ENCODE measurements at regions not wholly inside any gene's neighbourhood (a gene's known extent, or its start where the extent isn't known, plus 50 kb on each side); places are given as distances from the start of the nearest gene placed in this dataset.

DNA sequence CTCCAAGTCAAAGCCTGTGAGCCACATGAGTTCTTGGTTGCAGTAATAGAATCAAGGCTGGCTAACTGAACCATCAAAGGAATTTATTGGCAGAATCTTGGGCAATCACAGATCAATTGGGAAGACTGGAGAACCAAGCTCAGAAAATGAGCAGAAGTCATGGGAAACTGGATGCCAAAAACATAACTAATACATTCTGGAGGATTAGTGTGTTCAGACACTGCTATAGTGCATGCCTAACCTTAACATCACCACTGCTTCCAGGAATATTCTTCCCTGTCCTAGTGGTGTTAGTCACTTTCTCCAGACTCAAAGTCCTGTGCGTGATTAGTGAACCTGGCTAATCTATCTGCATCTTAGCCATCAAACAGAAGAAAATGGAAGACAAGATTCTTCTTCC lies 843.7 kb downstream of the EFNA5 start:
- DNase-seq: no peak
- H3K4me3 Mint-ChIP-seq: no peak overlapping the region
- no peak overlapping the region for H2BK120ac ChIP-seq (ENCODE audit: low read depth, low read length, poor library complexity, severe bottlenecking)
- no peaks in the 10 kb centered on the region for H3K36me3 Mint-ChIP-seq (ENCODE audit: insufficient read depth in 1 of 3, low read depth in 3 of 3)
- H3K27me3 Mint-ChIP-seq (ENCODE audit: low read depth): no peaks in the 10 kb centered on the region
- H3K4me2 ChIP-seq (ENCODE audit: insufficient read depth, insufficient read length, low read length): no peak overlapping the region
- H4K5ac ChIP-seq (ENCODE audit: insufficient read length, low read depth, low read length): no peak overlapping the region
- no CpG with 5 or more reads among the region's 1 CpG for WGBS (ENCODE audit: extremely low coverage, insufficient read length, low lambda C conversion rate)
- H3K23ac ChIP-seq (ENCODE audit: insufficient read length, low read depth, low read length): no peak overlapping the region
- H3K27me3 ChIP-seq (ENCODE audit: insufficient read depth, low read length): no peaks in the 10 kb centered on the region
- no peak overlapping the region for H3K27ac Mint-ChIP-seq
- H2BK5ac ChIP-seq (ENCODE audit: insufficient read length, low read length): no peak overlapping the region
- H2AK5ac ChIP-seq (ENCODE audit: insufficient read length, low read length): no peak overlapping the region
- no peaks in the 10 kb centered on the region; a peak in 2 of 5 replicates for H3K9me3 Mint-ChIP-seq
- H3K18ac ChIP-seq (ENCODE audit: insufficient read length, low read depth, low read length): no peak overlapping the region
- H3T11ph ChIP-seq (ENCODE audit: low read length): no peak overlapping the region
- no peak overlapping the region for H3K9ac ChIP-seq (ENCODE audit: extremely low read depth, insufficient read length, low read length)
- TF ChIP-seq, protein P1, sequence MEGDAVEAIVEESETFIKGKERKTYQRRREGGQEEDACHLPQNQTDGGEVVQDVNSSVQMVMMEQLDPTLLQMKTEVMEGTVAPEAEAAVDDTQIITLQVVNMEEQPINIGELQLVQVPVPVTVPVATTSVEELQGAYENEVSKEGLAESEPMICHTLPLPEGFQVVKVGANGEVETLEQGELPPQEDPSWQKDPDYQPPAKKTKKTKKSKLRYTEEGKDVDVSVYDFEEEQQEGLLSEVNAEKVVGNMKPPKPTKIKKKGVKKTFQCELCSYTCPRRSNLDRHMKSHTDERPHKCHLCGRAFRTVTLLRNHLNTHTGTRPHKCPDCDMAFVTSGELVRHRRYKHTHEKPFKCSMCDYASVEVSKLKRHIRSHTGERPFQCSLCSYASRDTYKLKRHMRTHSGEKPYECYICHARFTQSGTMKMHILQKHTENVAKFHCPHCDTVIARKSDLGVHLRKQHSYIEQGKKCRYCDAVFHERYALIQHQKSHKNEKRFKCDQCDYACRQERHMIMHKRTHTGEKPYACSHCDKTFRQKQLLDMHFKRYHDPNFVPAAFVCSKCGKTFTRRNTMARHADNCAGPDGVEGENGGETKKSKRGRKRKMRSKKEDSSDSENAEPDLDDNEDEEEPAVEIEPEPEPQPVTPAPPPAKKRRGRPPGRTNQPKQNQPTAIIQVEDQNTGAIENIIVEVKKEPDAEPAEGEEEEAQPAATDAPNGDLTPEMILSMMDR (conservative IDR thresholded peaks at IDR 0.05): no peak
- H3K14ac ChIP-seq (ENCODE audit: insufficient read depth, low read length): no peak overlapping the region
- H4K8ac ChIP-seq (replicated peaks; ENCODE audit: insufficient read length, low read depth, low read length): no peak overlapping the region
- H3K4me1 Mint-ChIP-seq: no peaks in the 10 kb centered on the region
- no peaks in the 10 kb centered on the region for H3K79me2 ChIP-seq (ENCODE audit: insufficient read depth, low read length)
- no peak overlapping the region for H2BK15ac ChIP-seq (ENCODE audit: low read depth, low read length)
- no peak overlapping the region for H3K4ac ChIP-seq (ENCODE audit: low read depth, low read length)
- no peak overlapping the region for H2AFZ ChIP-seq (ENCODE audit: low read length)
- no peak overlapping the region for H3K27ac ChIP-seq (ENCODE audit: insufficient read length, low read depth, low read length)
- H4K20me1 ChIP-seq (ENCODE audit: control insufficient read depth, insufficient read depth, insufficient read length): no peaks in the 10 kb centered on the region
- no peaks in the 10 kb centered on the region for H3K4me1 ChIP-seq (ENCODE audit: insufficient read depth, low read length)
- H3K23me2 ChIP-seq (ENCODE audit: insufficient read length, low read depth, low read length, poor library complexity, severe bottlenecking): no peaks in the 10 kb centered on the region
- no peak overlapping the region for H2BK20ac ChIP-seq (ENCODE audit: low read depth, low read length, poor library complexity, severe bottlenecking)
- H3K79me1 ChIP-seq (ENCODE audit: insufficient read depth, low read depth, low read length, poor library complexity, severe bottlenecking): no peaks in the 10 kb centered on the region
- H4K91ac ChIP-seq (ENCODE audit: insufficient read length, low read depth, low read length): no peak overlapping the region
- no peak overlapping the region for H3K56ac ChIP-seq (ENCODE audit: insufficient read length, low read depth, low read length)
- H2BK12ac ChIP-seq (ENCODE audit: insufficient read length, low read depth, low read length): no peak overlapping the region
- no peaks in the 10 kb centered on the region for H3K9me3 ChIP-seq (ENCODE audit: control insufficient read depth, low read depth, low read length)
